Prostate gland (tissue), 2 donors: ENCODE measurements at regions not wholly inside any gene's neighbourhood (a gene's known extent, or its start where the extent isn't known, plus 50 kb on each side); places are given as distances from the start of the nearest gene placed in this dataset.

ENCODE experiments used
- DNase-seq: peaks from one replicate; pipeline ENCODE4 v3.0.0-alpha.2; 2019; ENCODE audit warnings: low spot score
- H3K27ac ChIP-seq, 2 donors: fragments of 200-600 bp; sonication (generic); 2 replicates each; pipeline ENCODE4 v1.5.1; 2017 to 2019
- H3K27me3 ChIP-seq: fragments of 200-600 bp; sonication (generic); replicated peaks from 2 replicates; pipeline ENCODE4 v1.5.1; 2019; ENCODE audit not compliant: insufficient read depth
- H3K36me3 ChIP-seq, 2 donors: fragments of 200-600 bp; sonication (generic); 1 replicate in 1 of 2; 2 replicates in 1 of 2; pipeline versions ENCODE4 v1.5.1 to v1.8.1; 2017 to 2019
- H3K4me1 ChIP-seq: fragments of 200-600 bp; sonication (generic); replicated peaks from 2 replicates; pipeline ENCODE4 v1.5.1; 2019
- H3K4me3 ChIP-seq, 2 donors: fragments of 200-600 bp; sonication (generic); 2 replicates each; pipeline ENCODE4 v1.5.1; 2017 to 2019
- H3K9me3 ChIP-seq: fragments of 200-600 bp; sonication (generic); 2 replicates; pipeline ENCODE4 v1.5.1; 2017
- POLR2A ChIP-seq: fragments of 450-650 bp; IDR thresholded peaks from one replicate; pipeline ENCODE4 v1.6.1; 2016; ENCODE audit warnings: antibody characterized with exemption, mild to moderate bottlenecking
- POLR2AphosphoS5 ChIP-seq: sonication (generic); formaldehyde crosslinking; IDR thresholded peaks from one replicate; pipeline ENCODE4 v1.6.1; 2017; ENCODE audit warnings: antibody characterized with exemption
- WGBS: methylation state at CpG from one replicate; pipeline ENCODE4 v1.1.5; 2018; 5-methylcytosine and 5-hydroxymethylcytosine counted together
- intact Hi-C: fragments of 100-400 bp; cut with DNase I; formaldehyde crosslinking; loops from one replicate; pipeline ENCODE4 v1.14.2; 2022
- TF ChIP-seq, protein P1 (sequence below), 4 experiments: fragments of 200-600 bp in 2 of 4; fragments of 450-650 bp in 2 of 4; sonication (generic) in 2 of 4; IDR thresholded peaks; 1 replicate in 3 of 4; 2 replicates in 1 of 4; pipeline ENCODE4 v1.5.1; 2016 to 2019; ENCODE audit warnings: antibody characterized with exemption in 4 of 4, mild to moderate bottlenecking in 2 of 4, moderate library complexity in 2 of 4

DNA sequence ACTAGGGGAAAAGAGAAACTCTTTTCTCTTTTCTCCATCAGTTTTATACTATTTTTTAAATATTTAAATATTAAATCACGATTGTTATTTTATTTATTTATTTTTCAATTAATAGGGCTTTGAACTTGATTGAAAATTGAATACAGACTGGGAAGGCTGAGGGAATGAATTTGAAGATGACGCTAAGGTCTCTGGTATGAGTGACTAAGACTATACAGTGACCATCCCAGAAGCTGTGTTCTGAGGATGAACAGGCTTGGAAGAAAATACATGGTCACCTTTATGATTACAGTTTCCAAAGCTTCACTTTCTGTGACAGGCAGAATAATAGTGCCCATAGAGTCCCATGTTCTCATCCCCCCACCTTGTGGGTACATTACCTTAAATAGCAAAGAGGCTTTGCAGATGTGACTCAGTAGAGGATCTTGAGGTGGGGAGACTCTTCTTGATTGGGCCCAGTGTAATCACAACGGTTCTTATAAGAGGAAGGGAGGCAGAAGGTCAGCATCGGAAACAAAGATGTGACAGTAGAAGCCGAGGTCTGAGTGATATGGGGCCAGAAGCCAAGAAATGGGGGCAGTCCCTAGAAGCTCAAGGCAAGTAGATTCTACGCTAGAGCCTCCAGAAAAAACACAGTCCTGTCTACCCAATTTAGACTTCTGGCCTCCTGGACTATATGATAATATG lies 51.0 kb upstream of the LPP start:
- Histone ChIP-seq H3K27me3 (no peaks in the 10 kb centered on the region), H3K27ac (no peak overlapping the region), H3K9me3 (no peaks in the 10 kb centered on the region), H3K4me3 (no peak overlapping the region), H3K36me3 (no peaks in the 10 kb centered on the region), H3K4me1 (no peaks in the 10 kb centered on the region)
- TF ChIP-seq POLR2AphosphoS5 (no peak), POLR2A (no peak)
- intact Hi-C loops: no loop called here
- DNase-seq: no peak
- 93% methylated on average over 6 of the region's 6 CpGs for WGBS

DNA sequence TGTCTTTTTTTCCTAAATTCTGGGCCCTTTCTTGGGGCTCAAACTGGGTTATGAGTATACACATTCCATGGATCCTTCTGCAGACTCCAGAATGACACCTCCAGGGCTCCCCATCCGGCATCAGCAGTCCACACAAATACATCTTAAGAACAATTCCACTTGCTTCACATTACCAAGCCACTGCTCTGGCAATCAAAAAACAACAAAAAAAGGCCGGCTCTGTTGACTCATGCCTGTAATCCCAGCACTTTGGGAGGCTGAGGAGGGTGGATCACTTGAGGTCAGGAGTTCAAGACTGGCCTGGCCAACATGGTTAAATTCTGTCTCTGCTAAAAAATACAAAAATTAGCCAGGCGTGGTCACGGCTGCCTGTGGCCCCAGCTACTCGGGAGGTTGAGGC lies 49.9 kb upstream of the LPP start:
- H3K36me3 ChIP-seq: no peaks in the 10 kb centered on the region
- intact Hi-C loops: no loop called here
- WGBS: 85% methylated on average over 5 of the region's 5 CpGs
- H3K4me1 ChIP-seq: no peaks in the 10 kb centered on the region
- H3K9me3 ChIP-seq: no peaks in the 10 kb centered on the region
- TF ChIP-seq, protein P1, sequence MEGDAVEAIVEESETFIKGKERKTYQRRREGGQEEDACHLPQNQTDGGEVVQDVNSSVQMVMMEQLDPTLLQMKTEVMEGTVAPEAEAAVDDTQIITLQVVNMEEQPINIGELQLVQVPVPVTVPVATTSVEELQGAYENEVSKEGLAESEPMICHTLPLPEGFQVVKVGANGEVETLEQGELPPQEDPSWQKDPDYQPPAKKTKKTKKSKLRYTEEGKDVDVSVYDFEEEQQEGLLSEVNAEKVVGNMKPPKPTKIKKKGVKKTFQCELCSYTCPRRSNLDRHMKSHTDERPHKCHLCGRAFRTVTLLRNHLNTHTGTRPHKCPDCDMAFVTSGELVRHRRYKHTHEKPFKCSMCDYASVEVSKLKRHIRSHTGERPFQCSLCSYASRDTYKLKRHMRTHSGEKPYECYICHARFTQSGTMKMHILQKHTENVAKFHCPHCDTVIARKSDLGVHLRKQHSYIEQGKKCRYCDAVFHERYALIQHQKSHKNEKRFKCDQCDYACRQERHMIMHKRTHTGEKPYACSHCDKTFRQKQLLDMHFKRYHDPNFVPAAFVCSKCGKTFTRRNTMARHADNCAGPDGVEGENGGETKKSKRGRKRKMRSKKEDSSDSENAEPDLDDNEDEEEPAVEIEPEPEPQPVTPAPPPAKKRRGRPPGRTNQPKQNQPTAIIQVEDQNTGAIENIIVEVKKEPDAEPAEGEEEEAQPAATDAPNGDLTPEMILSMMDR (IDR thresholded peaks at IDR 0.05): no peak
- TF ChIP-seq POLR2A: no peak
- TF ChIP-seq POLR2AphosphoS5: no peak
- no peak for DNase-seq
- H3K27me3 ChIP-seq: no peaks in the 10 kb centered on the region
- no peak overlapping the region for H3K27ac ChIP-seq
- no peak overlapping the region for H3K4me3 ChIP-seq
